ENCODE measurements at regions not wholly inside any gene's neighbourhood (a gene's known extent, or its start where the extent isn't known, plus 50 kb on each side); places are given as distances from the start of the nearest gene placed in this dataset.
"Not testable (repeated sequence)": the region's sequence is repeated elsewhere in the genome, so short reads cannot be mapped to it uniquely, and the experiment has no call there.

DNA sequence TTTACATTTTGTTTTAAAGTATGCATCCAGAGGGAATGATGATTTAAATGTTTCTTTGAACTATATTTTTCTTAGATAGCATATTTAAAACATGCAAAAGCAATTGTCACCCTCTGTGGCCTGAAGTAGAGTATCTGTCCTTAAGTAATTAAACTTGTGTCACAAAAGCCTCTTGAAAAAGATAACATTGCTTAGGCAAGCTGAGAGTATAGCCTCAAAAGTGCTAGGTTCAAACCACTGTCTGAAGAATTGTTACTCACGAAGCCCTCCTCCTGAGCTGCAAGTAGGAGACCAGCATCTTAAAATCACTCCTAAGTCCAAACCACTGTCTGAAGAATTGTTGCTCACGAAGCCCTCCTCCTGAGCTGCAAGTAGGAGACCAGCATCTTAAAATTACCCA is 378.0 kb upstream of the PRR16 start:
- DNase-seq (ENCODE audit: low read depth) = no peak

- no peak for DNase-seq (ENCODE audit: low read depth)
Measured at GRCh38 chr5:120088412-120088811, 375.7 kb upstream of the PRR16 start.

- no peak for DNase-seq (ENCODE audit: low read depth)
Measured at GRCh38 chr5:120088836-120089235, 375.3 kb upstream of the PRR16 start.

- no peak for DNase-seq (ENCODE audit: low read depth)
Measured at GRCh38 chr5:120091376-120091948, 372.6 kb upstream of the PRR16 start.

- no peak for DNase-seq (ENCODE audit: low read depth)
Measured at GRCh38 chr5:120092649-120093048, 371.5 kb upstream of the PRR16 start.

- DNase-seq (ENCODE audit: low read depth) = no peak
Measured at GRCh38 chr5:120093178-120093577, 370.9 kb upstream of the PRR16 start.

- DNase-seq (ENCODE audit: low read depth) = peak; percentile 45
Measured at GRCh38 chr5:120096413-120096812, 367.7 kb upstream of the PRR16 start.

DNA sequence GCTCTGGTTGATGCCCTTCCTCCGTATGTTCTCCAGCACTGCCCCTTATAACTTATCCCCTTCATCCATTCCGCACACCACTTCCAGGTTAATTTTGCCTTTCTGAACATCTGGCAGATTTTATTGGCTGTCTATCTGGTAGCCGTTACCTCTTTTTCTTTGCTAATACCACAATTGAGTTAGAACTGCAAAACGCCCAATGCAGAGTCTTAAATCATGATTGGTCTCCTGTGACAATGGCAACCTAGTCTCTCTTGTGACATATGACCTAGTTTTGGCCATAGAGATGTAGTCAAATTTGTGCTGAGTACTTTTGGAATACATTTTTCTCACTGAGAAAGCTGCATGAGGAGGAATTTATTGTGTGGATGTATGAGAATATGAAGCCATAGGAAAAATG is 365.7 kb upstream of the PRR16 start:
- DNase-seq (ENCODE audit: low read depth) = no peak

DNA sequence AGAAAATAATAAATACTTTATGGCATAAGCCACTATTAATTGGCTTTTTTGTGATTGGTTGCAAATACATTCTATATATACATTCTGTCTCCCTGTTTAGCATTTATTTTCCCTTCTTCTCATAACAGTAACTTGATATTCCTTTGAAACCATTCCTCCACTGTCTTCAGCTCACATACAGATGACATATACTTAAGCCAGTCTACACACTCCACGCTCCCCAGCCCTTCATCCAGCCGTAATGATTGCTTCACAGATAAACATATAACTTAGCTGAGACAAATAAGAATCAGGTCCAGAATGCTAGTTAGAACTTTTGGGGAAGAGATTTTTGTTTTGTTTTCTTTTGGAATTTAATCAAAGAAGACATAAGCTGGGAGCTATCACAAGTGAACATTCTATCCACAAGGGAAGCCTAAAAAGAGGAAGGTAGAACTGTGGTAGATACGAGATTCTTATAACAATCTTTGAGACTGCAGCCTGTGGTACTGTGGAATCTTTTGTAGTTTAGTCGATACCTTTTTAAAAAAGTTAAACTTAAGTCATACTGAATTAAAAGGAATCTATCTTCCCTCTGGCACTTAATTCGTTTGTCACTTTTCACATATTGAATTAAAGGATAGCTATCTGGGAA is 365.1 kb upstream of the PRR16 start:
- peak; percentile 21 for DNase-seq (ENCODE audit: low read depth)

- no peak for DNase-seq (ENCODE audit: low read depth)
Measured at GRCh38 chr5:120101771-120102170, 362.3 kb upstream of the PRR16 start.

GRCh38 chr5:120103495-120103894 is 360.6 kb upstream of the PRR16 start:
- DNase-seq (ENCODE audit: low read depth) = no peak

DNA sequence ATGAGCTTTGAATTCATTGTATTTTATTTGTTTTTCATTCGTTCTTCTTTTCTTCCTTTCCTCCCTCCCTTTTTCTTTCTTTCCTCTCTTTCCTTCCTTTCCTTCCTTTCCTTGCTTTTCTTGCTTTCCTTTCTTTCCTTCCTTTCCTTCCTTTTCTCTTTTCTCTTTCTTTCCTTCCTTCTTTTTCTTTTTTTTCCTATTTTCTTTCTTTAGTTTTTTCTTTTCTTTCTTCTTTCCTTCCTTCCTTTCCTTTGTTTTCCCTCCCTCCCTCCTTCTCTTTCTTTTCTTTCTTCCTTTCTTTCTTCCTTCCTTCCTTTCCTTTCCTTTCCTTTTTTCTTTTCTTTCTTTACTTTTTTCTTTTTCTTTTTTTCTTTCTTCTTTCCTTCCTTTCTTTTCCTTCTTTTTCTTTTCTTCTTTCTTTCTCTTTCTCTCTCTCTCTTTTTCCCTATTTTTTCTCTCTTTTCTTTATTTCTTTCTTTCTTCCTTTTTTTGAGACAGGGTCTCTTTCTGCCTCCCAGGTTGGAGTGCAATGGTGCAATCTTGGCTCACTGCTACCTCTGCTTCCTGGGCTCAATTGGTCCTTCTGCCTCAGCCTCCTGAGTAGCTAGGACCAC is 357.1 kb upstream of the PRR16 start:
- DNase-seq (ENCODE audit: low read depth) = no peak

GRCh38 chr5:120108586-120109248 is 355.4 kb upstream of the PRR16 start:
- DNase-seq (ENCODE audit: low read depth) = no peak

GRCh38 chr5:120122703-120123102 is 341.4 kb upstream of the PRR16 start:
- DNase-seq (ENCODE audit: low read depth) = no peak

GRCh38 chr5:120124031-120124430 is 340.1 kb upstream of the PRR16 start:
- DNase-seq (ENCODE audit: low read depth) = no peak

DNA sequence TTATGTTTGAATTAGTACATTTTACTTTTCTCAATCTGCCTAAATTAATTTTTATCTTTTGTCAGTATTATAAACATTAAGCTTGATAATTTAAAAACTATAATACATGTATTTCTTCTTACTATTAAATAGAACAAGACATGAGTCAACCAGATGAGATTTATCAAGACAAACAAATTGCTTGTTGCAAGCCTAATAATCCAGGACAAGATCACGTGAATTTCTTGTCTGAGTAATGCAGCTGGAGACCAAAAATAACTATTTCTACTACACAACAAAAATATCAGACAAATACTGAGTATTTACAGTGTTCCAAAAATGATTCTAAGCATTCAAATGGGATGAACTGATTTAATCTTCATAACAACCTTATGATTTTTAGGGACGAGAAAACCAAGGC is 339.1 kb upstream of the PRR16 start:
- DNase-seq (ENCODE audit: low read depth) = no peak

GRCh38 chr5:120132347-120132746 is 331.8 kb upstream of the PRR16 start:
- not testable (repeated sequence) for DNase-seq (ENCODE audit: low read depth)

DNA sequence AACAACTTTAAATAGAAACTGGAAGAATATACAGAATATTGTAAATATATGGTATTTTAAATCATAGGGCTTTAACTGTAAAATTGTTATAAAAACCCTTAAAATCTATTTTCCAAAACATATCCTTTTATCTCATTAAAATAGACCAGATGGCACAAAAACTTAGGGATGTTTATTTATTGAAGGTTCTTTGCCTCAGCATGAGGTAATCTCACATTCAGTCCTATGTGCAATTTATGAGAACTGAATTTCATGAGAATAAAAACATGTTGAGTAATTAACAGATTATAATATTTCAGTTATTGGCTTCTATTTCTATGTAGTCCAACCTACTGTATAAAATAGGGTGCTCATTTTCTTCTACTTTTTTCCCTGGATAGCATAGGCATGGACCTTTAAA is 329.2 kb upstream of the PRR16 start:
- DNase-seq (ENCODE audit: low read depth) = no peak

- DNase-seq (ENCODE audit: low read depth) = no peak
Measured at GRCh38 chr5:120137582-120137981, 326.5 kb upstream of the PRR16 start.

DNA sequence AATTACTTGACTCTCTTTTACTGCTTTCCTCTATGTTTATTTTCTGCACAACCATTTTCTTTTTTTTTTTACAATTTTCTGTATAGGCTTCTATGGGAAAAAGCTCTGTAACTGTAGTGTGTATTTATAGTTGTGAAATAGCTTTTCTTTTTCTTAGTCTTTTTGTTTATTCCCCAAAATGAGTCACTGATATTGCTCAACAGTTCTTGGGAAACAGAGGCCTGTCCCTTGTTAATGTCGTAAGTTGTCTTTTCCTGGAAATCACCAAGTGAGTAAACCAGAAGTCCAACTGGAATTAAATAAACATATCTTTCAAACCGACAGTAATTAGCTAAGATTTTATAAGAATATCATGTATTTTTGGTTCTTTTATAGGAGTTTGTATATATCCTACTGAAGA is 325.1 kb upstream of the PRR16 start:
- peak; percentile 86 for DNase-seq (ENCODE audit: low read depth)

DNA sequence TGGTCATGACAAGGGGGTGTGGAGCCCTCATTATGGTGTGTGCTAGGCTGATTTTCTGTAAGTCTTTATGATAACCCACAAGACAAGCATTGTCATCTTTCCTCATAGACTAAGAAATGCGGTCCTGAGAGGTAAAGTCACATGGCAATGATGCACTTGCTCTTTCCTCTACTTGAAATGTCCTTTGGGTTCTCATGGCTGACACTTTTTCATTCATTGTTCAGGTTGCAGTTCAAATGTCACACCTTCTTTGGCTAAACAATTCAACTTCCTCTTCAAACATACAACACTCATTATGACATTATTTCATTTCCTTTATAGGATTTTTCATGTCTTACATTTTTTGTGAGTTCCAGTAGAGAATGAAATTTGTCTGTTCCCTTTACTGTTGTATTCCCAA is 323.6 kb upstream of the PRR16 start:
- no peak for DNase-seq (ENCODE audit: low read depth)

DNA sequence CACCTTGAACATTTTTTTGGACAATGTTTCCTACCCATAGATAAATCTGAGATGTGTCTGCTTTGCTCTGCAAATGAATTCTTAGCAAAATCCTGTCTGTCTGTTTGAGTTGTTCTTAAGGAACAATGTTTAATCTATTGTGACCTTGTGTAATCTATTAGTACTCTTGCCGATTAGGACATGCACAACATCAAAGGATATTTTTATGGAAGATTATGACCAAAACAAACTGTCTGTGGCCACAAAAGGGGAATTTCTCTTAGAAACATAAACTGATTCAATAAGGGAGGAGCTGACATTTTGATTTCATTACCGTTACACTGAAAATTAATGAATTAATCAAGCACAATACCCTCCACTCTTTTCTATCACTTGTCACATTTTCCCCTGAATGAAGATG is 323.0 kb upstream of the PRR16 start:
- no peak for DNase-seq (ENCODE audit: low read depth)

- DNase-seq (ENCODE audit: low read depth) = no peak
Measured at GRCh38 chr5:120146787-120147186, 317.3 kb upstream of the PRR16 start.
